GM19372 (cell line): ENCODE measurements at regions not wholly inside any gene's neighbourhood (a gene's known extent, or its start where the extent isn't known, plus 50 kb on each side); places are given as distances from the start of the nearest gene placed in this dataset.
"Not testable (repeated sequence)": the region's sequence is repeated elsewhere in the genome, so short reads cannot be mapped to it uniquely, and the experiment has no call there.

Experiments
- ATAC-seq: cut with Tn5 transposase; IDR thresholded peaks from one replicate; pipeline ENCODE4 v1.9.1; 2021; ENCODE audit warnings: mild to moderate bottlenecking, low read depth, moderate library complexity; ENCODE audit not compliant: unreplicated experiment

DNA sequence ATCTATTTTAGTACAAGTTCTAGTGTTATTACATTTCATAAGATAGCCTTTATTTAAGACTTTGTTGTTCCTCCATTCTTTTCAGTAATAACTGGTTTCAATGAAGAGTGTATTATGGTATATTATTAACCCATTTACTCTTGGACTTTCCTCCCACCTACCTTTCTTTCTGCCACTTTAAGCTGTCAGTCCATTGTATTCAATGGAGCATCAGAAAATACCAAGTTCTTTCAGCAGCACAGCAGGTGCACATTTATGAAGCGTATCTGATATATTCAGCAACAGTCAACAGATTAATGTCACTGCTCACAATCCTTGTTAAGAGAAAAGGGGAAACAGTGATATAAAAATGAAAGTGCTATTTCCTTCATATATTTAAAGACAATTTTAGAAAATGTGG is 660.9 kb downstream of the C12orf50 start:
- ATAC-seq: no peak

DNA sequence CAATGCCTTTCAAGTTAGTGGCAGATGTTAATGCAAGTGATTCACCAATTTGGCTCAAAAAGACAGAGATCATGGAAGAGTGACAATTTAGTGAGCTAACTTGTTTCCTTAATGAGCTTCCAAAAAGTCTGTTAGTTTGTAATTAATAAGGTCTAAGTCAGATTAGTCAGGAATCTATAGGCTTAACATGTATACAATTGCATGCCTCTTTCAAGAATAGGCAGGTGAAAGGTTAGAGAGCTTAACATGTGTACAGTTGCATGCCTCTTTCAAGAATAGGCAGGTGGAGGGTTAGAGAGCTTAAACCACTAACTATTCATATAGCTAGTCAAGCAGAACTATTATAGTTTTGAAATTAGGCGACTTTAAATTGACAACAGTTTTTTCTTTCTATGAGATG is 663.8 kb downstream of the C12orf50 start:
- ATAC-seq: no peak

DNA sequence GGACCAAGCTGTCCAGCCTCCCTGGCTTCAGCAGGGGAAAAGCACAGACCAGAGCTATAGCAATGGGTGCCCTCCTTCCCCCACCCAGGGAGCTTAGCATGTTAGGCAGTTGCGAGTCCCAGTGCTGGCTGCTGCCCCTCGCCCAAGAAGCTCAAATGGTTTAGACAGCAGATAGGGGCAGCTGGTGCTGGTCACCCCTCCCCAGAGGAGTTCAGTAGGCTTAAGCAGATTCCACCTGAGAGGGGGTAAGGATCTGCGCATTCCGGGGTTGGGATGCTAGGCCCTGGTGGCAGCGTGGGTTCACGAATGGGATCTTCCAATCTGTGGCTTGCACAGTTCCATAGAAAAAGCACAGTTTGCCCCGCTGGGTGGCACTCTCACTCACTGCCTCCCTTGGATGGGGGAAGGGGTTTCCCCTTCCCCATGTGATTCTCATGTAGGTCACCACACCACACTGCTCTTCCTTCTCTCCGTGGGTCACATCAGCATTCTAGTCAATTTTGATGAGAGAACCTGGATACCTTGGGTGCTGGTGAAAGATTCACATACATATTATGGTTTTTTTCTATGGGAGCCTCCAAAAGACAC is 665.6 kb downstream of the C12orf50 start:
- no peak for ATAC-seq

DNA sequence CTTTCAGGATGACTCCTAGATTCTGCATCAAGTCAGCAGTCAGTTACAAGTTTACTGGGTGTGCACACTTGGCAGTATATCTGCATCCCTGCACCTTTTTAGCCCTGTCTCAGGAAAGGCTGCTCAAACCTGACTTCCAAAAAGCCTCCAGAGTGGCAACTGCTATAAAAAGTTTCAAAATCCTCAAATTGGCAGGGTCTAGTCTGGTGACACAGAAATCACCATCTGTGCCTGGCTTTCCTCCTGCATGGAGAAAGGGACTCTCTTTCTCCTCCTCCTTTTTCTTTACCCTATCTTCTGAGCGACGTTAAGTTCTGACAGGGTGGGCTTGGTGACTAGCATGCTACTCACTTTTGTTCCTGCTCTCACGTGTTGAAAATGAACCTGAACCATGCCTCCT is 679.5 kb downstream of the C12orf50 start:
- no peak for ATAC-seq

DNA sequence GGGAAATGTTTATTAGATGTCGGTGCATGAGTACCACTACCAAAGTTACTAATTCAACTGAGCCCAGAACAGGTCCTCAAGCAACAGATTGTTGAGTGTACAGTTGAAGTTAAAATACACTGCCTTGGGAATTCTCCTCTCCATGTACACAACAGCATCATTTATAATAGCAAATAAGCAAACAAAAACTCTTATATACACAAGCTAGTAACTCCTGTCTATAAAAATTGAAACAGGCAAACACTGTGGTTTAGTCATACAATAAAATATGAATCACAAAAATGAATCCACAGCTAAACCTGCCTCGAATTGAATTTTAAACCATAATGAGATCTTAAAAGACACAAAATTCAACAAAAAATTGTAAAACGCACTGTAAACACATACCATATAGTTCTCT is 681.1 kb downstream of the C12orf50 start:
- ATAC-seq: no peak

DNA sequence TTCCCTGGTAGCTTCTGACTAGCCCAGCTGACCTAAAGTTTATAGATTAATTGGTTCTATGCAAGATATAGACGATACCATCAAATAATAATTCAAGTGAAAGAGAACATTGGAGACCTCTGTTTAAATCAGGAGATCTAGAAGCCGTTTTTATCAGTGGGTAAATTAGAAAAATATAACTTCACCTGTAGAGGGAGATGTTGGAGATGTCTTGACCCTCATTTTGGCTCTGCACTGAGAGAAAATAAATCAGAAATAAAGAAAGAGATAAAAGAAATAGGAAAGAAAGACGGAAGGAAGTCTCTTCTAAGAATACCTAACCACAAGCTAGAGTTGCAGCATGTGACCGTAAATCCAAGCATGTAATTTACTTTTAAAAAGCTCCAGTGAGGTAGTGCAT is 684.5 kb downstream of the C12orf50 start:
- no peak for ATAC-seq

DNA sequence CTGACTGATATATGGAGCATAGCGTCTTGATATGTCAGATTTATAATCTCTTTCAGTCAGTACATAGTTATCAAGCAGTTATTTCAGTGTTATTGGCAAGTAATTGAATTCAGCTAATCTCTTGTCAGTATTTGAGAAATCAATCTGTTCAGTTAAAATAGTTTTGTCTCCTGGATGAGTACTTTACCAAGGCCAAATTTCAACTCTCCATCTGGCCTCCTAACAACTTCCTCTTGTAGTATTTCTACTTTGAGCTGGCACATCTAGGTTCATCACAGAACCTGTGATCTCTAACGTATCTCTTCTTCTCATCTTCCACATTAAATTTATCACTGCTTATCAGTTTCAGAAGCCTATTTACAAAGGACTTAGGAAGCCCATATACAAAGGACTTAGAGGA is 690.5 kb downstream of the C12orf50 start:
- ATAC-seq: no peak

DNA sequence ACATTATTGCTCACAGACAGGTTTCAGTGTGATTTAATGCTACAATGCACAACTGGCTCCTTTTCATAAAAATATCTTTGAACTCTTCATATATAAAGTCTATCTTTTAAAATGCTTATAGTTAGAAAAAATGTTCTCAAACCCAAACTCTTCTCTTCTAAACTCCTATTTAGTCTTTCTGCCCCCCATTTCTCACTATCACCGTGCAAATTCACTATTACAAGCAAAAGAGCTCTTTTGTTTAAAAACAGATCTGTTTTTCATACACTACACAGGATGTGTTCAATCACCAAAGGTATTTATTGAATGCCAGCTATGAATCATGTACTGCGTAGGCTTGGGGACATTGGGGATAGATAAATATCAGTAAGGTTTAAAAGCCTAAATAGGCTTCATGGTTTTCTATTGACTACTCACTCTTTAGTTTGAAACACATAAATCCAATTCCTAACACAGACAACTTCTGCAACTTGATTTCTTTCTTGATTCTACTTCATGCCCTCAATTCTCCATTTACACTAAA is 692.3 kb downstream of the C12orf50 start:
- ATAC-seq: no peak

DNA sequence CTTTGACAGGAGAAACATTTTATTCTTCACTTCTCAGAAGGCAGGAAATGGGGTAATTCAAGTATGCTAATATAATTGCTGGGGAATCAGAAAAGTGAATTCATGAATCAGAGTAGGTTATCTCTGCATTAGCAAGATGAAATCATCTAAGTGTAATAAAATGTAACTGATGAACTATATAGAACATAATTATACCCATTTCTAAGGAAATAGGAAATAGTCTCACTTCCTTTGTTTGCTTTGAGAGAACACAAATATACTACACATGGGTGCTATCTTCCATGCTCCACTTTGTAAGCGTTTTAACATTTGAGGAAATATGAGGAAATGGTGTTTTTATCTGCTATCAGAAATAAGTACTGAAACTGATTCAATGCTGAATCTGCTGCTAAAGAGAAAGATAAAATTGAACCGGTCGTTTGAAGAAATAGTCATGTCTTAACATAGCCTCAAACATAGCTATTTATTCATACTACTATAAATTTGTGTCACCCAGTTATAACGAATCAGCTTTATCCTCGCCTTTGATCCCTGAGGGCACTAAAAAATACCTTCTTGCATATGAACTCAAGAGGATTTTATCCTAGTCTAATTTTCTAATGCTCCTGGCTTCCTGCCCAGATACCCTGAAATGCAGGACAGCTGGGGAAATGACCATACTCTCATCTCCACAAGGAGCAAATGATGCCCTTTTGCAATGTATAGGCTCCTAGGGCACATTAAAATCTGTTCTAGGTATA is 696.0 kb downstream of the C12orf50 start:
- ATAC-seq: no peak

DNA sequence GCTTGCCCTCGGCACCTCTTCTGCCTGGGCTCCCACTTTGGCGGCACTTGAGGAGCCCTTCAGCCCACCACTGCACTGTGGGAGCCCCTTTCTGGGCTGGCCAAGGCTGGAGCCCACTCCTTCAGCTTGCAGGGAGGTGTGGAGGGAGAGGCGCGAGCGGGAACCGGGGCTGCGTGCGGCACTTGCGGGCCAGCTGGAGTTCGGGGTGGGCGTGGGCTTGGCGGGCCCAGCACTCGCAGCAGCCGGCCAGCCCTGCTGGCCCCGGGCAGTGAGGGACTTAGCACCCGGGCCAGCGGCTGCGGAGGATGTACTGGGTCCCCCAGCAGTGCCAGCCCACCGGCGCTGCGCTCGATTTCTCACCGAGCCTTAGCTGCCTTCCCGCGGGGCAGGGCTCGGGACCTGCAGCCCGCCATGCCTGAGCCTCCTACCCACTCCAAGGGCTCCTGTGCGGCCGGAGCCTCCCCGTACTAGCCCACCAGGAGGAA is 699.1 kb downstream of the C12orf50 start:
- not testable (repeated sequence) for ATAC-seq

DNA sequence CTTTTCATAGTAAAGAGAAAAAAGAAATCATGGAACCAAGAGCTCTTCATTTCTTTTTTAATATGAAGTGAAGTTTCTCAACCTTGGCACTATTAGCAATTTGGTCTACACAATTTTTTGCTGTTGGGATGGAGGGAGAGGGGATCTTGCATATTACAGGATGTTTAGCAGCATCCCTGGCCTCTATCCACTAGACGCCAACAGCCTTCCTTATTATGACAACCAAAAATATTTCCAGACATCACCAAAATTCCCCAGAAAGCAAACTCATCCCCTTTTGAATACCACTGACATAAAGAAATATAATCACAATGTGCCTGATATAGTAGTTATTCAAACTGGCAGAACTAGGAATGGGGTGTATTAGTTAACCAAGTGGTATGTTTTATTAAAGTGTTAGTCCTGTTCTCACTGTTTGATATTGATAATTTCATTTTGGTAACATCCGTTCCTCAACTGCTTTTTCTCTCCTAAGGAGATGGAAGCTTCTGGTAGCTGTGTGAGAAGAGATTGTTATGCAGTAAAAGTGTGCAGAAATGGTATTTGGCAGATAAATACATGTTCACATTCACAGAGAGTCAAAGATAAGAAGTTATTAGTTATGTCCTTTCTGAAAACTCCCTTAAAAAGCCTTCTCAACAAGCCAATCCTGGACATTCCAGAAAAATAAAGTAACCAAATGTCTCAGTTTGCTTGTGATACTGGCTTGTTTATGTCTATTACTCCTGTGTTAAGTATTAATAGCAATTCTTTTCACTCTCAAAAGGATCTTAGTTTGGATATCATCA is 699.9 kb downstream of the C12orf50 start:
- no peak for ATAC-seq

DNA sequence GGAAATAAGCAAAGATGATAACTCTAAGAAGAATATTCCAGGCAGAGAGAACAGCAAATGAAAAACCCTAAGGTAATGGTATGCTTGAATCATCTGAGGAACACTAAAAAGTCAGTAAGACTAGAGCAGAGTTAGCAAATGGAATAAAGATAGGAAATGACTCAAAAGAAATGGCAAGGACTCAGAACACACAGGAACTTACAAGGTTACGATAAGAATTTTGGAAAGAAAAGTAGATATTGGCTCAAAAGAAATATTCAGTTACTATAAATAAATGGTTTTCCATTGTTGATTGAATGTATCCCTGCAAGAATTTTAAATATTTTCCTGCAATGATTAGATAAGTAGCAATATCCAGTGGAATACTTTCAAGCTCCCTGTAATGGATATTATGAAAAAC is 705.8 kb downstream of the C12orf50 start:
- ATAC-seq: no peak

DNA sequence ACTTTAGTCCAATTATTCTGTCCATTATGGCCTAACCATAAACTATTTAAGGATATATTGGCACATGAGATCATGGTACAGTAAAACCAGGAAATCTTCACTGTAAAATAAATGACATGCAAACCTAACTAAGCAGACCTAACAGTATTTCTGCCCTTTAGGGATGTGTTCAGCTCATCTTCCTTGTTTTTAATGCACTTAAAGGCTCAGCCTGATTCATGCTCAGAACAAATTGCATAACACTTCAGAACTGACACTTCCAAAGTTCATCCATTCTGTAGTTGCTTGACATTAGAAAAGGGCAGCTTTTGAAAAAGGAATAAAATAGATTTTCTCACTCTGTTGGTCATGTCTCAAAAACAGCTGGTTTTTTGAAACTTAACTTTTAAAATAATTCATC is 708.5 kb downstream of the C12orf50 start:
- no peak for ATAC-seq

DNA sequence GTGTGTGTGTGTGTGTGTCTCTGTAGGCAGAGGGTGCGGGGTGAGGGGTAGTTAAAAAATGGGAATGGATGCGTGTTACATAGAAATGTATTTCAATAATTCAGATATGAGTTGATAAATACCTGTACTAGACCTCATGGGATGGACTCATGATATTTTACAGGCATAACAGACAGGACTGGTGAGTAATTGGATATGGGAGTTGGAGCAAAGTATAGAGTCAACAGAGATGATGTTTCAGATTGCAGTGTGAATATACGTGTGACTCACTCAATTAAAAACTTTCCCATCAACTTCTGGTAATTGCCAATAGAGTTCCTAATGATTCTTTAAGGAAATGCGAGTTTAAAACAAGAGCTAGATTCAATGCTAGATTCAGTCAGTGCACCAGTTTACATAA is 711.9 kb downstream of the C12orf50 start:
- ATAC-seq: no peak

DNA sequence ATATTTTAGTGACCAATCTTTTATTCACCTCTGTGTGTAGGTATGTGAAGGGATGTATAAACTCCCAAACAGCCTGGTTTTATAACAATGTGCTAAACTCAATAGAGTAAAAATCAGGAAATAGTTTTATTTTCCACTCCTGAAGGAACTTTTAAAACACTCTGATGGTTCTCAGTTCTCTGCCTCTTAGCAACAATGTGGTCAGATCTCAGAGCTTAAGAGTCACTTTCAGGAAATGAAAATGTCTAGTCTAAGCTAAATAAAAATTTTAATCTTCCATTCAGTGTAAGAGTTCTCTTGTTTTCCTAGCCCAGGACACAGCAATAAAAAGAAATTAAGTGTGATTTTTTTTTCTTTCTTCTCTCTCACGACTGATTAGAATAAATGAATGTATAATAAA is 718.0 kb downstream of the C12orf50 start:
- ATAC-seq: peak; percentile 67

DNA sequence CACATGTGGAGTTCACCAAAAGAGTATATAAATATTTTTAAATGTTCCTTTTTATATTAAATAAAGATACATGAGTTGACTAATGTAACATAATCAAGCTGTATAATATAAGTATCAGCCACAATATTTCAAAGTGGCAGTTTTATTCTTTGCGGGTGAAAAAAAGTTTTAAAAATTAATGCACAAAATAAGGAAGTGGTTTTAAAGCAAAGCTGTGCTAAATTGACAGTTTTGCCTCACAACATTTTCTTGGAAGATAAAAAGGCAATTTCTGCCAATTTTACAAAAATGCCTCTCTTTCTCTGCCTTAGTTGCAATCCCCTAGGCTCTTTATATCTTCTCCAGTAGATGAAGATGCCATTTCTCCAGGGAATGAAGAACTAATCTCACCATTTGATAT is 719.1 kb downstream of the C12orf50 start:
- ATAC-seq: no peak

DNA sequence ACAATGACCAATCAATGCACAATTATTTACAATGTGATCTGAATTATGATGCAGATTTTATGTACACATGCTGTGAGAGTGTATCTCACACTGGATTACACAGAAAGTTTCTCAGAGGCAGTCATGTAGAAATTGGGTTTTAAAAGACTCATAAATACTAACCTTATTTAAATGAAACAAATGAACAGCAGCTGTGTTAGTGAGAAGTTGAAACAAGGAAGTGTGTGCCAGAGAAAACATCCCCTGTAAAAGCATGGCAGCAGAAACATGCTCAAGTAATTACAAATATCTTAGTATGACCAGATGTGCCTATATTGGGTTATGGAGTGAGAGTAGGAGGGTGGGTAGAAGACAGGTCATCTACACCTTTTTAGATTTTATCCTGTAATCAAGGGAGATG is 723.7 kb downstream of the C12orf50 start:
- no peak for ATAC-seq

DNA sequence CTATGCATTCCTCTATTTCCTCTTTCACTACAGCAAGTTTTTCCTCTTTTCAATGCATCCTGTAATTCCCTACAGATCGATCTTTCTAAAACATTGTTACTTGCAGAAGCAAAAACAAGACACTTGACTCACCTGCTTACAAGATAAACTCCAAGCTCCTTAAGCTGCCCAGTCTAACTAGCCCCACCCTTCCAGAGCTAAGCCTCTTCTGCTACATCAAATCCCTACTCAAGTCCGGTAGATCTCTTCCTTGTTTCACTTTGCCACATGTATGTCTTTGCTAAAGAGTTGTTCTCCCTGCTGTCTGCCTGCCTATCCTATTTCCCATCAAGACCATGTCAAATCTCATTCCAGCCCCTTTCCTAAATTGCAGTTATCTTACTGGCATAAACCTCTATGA is 724.8 kb downstream of the C12orf50 start:
- no peak for ATAC-seq

DNA sequence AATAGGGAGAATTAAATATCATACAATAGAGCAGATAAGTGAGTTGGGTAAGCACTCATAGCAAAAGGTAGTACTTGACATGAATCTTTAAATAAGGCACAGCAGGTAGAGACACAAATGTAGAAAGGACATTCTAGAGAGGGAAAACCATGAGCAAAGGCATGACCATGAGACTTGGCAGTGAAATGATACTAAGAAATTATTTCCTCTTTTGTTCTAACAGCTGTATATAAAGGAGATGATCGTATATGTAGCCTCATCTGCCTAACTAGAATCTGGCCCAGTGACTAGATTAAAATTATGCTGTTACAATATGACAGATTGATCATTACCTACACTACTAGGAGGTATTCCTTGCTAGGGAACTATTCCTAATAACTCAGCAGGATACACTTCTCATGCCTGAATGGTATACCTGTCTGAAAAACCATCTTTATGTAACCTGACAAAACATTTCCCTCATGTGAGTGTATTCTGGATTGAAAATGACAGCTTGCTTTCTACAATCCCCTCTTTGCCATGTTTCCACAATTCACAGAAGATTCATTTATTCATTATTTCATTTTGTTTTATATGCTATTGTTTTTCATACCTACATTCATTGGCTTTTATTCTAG is 725.7 kb downstream of the C12orf50 start:
- no peak for ATAC-seq

DNA sequence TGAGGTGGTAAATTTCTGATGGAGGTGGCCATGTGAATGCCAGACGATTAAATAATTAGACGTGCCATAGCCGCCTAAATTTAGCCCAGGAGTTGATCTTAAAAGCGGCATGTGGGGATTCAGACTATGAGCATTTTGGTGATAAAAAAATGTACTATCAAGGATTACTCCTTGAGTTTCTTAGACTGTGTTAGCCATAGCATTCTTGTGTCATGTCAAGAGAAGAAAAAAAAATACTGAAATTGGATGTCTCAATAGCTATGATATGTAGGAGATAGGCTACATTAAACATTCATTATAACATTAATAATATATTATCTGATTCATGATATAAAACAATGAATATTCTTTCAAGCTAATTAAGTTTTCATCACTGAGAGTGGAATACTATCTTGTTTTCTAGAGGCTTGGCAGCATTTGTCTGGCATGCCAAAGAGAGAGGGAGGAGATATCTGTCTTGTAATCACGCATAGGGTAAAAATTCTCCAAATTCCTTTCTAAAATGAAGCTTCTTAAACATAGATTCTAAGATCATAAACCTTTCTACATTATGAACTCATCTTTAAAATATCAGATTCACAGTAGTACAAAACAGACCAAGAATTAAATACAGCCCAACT is 727.0 kb downstream of the C12orf50 start:
- ATAC-seq: no peak
